Pancreas (tissue), 10 donors: ENCODE measurements at regions not wholly inside any gene's neighbourhood (a gene's known extent, or its start where the extent isn't known, plus 50 kb on each side); places are given as distances from the start of the nearest gene placed in this dataset.
"Not testable (repeated sequence)": the region's sequence is repeated elsewhere in the genome, so short reads cannot be mapped to it uniquely, and the experiment has no call there.

Source experiments
- ATAC-seq, 4 donors: fragments of 200-7000 bp; cut with Tn5 transposase; one replicate each; pipeline versions ENCODE4 v1.8.0 to v1.9.1; 2020; ENCODE audit warnings: mild to moderate bottlenecking in 4 of 4, moderate library complexity in 4 of 4
- DNase-seq, 6 donors: peaks; one replicate each; pipeline ENCODE4 v3.0.0-alpha.2; 2020
- FAIRE-seq: peaks from 2 replicates; lab custom pipeline; 2012; peaks lifted over from hg19 to GRCh38; lab: Jason Lieb, UNC
- H3K27ac ChIP-seq, 4 donors: fragments of 200-600 bp; sonication (generic); 1 replicate in 3 of 4; 2 replicates in 1 of 4; pipeline versions ENCODE4 v1.5.0 to v1.8.0; 2020
- H3K27me3 ChIP-seq, 4 donors: fragments of 200-600 bp; one replicate each; pipeline ENCODE4 v1.8.0; 2021
- H3K36me3 ChIP-seq, 3 donors: fragments of 200-600 bp; sonication (generic) in 1 of 3; one replicate each; pipeline versions ENCODE4 v1.5.0 to v1.8.0; 2020 to 2021
- H3K4me1 ChIP-seq, 3 donors: fragments of 200-600 bp; one replicate each; pipeline ENCODE4 v1.8.0; 2021
- H3K4me3 ChIP-seq, 4 donors: fragments of 200-600 bp; sonication (generic) in 2 of 4; one replicate each; pipeline versions ENCODE4 v1.5.0 to v1.8.0; 2020 to 2021
- H3K9me3 ChIP-seq, 4 donors: fragments of 200-600 bp; one replicate each; pipeline ENCODE4 v1.8.0; 2021
- CTCF ChIP-seq, 4 donors: fragments of 200-600 bp; sonication (generic) in 3 of 4; IDR thresholded peaks; one replicate each; pipeline versions ENCODE4 v1.5.0 to v1.8.0; 2021; ENCODE audit warnings: antibody characterized with exemption in 4 of 4
- WGBS, 2 donors: extraction: QIAGEN DNeasy Blood & Tissue Kit; methylation state at CpG; one replicate each; pipeline ENCODE4 v1.1.7; 2013; 5-methylcytosine and 5-hydroxymethylcytosine counted together
- intact Hi-C, 3 donors: fragments of 100-400 bp; cut with DNase I; formaldehyde crosslinking; loops; one replicate each; pipeline versions ENCODE4 v1.11.1 to v1.14.2; 2022
- donor health status: healthy with polysubstance abuse.
- donor health status: DM: no; HTN: no; CAD: no; lungs with moderate emphysema.
- donor health status: DM: no; HTN: no; CAD: no.
- donor health status: control.
- donor health status: control.
- donor health status: Bipolar disorder and iron deficiency.
- donor health status: DM: yes; HTN: yes; CAD: no.
- donor health status: DM: no; HTN: no; CAD: no.
- donor health status: DM: no; HTN: no; CAD: no.
- donor health status: DM: yes; HTN: yes; CAD: no.

GRCh38 chr17:22286337-22287041 is 594.2 kb downstream of the KCNJ18 start:
- H3K27me3 ChIP-seq = no peaks in the 10 kb centered on the region
- intact Hi-C loops = no loop called here
- FAIRE-seq = no peak

GRCh38 chr17:22298484-22298951 is 606.2 kb downstream of the KCNJ18 start:
- DNase-seq, H3K36me3 ChIP-seq, intact Hi-C loops, H3K4me3 ChIP-seq, FAIRE-seq, H3K9me3 ChIP-seq, H3K4me1 ChIP-seq, H3K27ac ChIP-seq, H3K27me3 ChIP-seq: not testable (repeated sequence)
- peak in 1 of 4 donors; percentile 81 for ATAC-seq
- 79% methylated on average over 22 to 26 of the region's 33 CpGs for WGBS, 2 donors

More at GRCh38 chr17:22286337-22287041, 594.2 kb downstream of the KCNJ18 start:
- Histone ChIP-seq H3K4me1 (no peaks in the 10 kb centered on the region), H3K4me3 (no peak overlapping the region), H3K27ac (no peak overlapping the region), H3K9me3 (no peaks in the 10 kb centered on the region), H3K36me3 (no peaks in the 10 kb centered on the region)
- TF ChIP-seq CTCF (IDR thresholded peaks at IDR 0.05) = no peak
- DNase-seq (no peak), ATAC-seq (no peak)
- 62 to 70% methylated on average over 22 of the region's 22 CpGs for WGBS, 2 donors

GRCh38 chr17:22300177-22300576 is 607.9 kb downstream of the KCNJ18 start:
- H3K4me1 ChIP-seq = no peaks in the 10 kb centered on the region
- H3K27me3 ChIP-seq = no peaks in the 10 kb centered on the region
- H3K4me3 ChIP-seq = no peak overlapping the region
- no peak overlapping the region for H3K27ac ChIP-seq
- intact Hi-C loops = no loop called here
- WGBS, 2 donors = 58 to 67% methylated on average over 11 of the region's 11 CpGs
- H3K36me3 ChIP-seq = no peaks in the 10 kb centered on the region
- H3K9me3 ChIP-seq = no peaks in the 10 kb centered on the region
- ATAC-seq (no peak), DNase-seq (no peak), FAIRE-seq (no peak)
- TF ChIP-seq CTCF (IDR thresholded peaks at IDR 0.05) = no peak

- FAIRE-seq = no peak
- Histone ChIP-seq H3K27me3 (no peaks in the 10 kb centered on the region), H3K27ac (no peak overlapping the region), H3K9me3 (no peaks in the 10 kb centered on the region), H3K4me3 (no peak overlapping the region), H3K4me1 (no peaks in the 10 kb centered on the region), H3K36me3 (no peaks in the 10 kb centered on the region)
- WGBS, 2 donors = 70 to 73% methylated on average over 48 of the region's 48 CpGs
- DNase-seq = peak in 1 of 6 donors; percentile 52
- no peak for TF ChIP-seq CTCF (IDR thresholded peaks at IDR 0.05)
- intact Hi-C loops = no loop called here
- no peak for ATAC-seq
These were observed 608.5 kb downstream of the KCNJ18 start for GRCh38 chr17:22300731-22301352.

- ATAC-seq (no peak), FAIRE-seq (no peak), DNase-seq (no peak)
- 80 to 84% methylated on average over 19 to 20 of the region's 20 CpGs for WGBS, 2 donors
- Histone ChIP-seq H3K4me3 (no peak overlapping the region), H3K36me3 (no peaks in the 10 kb centered on the region), H3K27me3 (no peaks in the 10 kb centered on the region), H3K27ac (no peak overlapping the region), H3K9me3 (no peaks in the 10 kb centered on the region), H3K4me1 (no peaks in the 10 kb centered on the region)
- TF ChIP-seq CTCF (IDR thresholded peaks at IDR 0.05) = no peak
- intact Hi-C loops = no loop called here
These were observed 609.0 kb downstream of the KCNJ18 start for GRCh38 chr17:22301353-22301745.
